C4-2B (cell line): ENCODE measurements at regions not wholly inside any gene's neighbourhood (a gene's known extent, or its start where the extent isn't known, plus 50 kb on each side); places are given as distances from the start of the nearest gene placed in this dataset.

Experiments
- H3K27ac ChIP-seq: fragments of 450-650 bp; 2 replicates; pipeline ENCODE4 v1.5.1; 2017
- CTCF ChIP-seq: fragments of 450-650 bp; conservative IDR thresholded peaks from 2 replicates; pipeline ENCODE4 v1.5.1; 2017; ENCODE audit warnings: mild to moderate bottlenecking
- ZFX ChIP-seq: fragments of 450-650 bp; IDR thresholded peaks from 2 replicates; pipeline ENCODE4 v1.6.1; 2017

GRCh38 chr1:188427642-188428041 is 1598.9 kb downstream of the PLA2G4A start:
- no peak for TF ChIP-seq CTCF
- H3K27ac ChIP-seq = no peak overlapping the region

GRCh38 chr1:188429386-188429785 is 1600.6 kb downstream of the PLA2G4A start:
- TF ChIP-seq CTCF = no peak
- no peak for TF ChIP-seq ZFX
- H3K27ac ChIP-seq = no peak overlapping the region

GRCh38 chr1:188432427-188432826 is 1603.7 kb downstream of the PLA2G4A start:
- TF ChIP-seq ZFX (no peak), CTCF (no peak)
- H3K27ac ChIP-seq = no peak overlapping the region

GRCh38 chr1:188433425-188433824 is 1604.7 kb downstream of the PLA2G4A start:
- TF ChIP-seq CTCF = no peak
- no peak for TF ChIP-seq ZFX
- no peak overlapping the region for H3K27ac ChIP-seq

GRCh38 chr1:188444526-188444925 is 1615.8 kb downstream of the PLA2G4A start:
- TF ChIP-seq ZFX (no peak), CTCF (no peak)
- H3K27ac ChIP-seq = no peak overlapping the region

- TF ChIP-seq CTCF = no peak
- TF ChIP-seq ZFX = no peak
- H3K27ac ChIP-seq = no peak overlapping the region
These were observed 1634.1 kb downstream of the PLA2G4A start for GRCh38 chr1:188462837-188463236.

GRCh38 chr1:188463919-188464318 is 1635.2 kb downstream of the PLA2G4A start:
- no peak overlapping the region for H3K27ac ChIP-seq
- TF ChIP-seq ZFX = no peak
- peak; percentile 33 for TF ChIP-seq CTCF
